ENCODE measurements at regions not wholly inside any gene's neighbourhood (a gene's known extent, or its start where the extent isn't known, plus 50 kb on each side); places are given as distances from the start of the nearest gene placed in this dataset.

DNA sequence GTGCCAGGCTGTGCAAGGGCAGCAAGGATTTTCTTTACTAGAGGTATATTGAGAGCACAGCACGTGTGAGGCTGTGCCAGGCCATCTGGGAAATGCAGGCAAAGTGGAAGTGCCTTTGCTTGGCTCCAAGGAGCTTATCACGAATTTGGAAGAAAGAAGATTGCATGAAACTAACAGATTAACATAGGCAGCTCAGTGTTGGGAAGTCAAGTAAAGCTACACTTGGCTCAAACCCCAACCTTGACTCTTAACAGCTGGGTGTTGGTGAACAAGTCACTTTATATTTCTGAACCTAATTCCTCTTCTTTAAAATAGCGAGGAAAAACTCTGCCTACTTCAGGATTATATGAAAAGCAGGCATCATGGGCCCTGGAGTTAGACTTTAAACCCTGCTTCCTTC, 105.2 kb downstream of the PLCE1 start:
- no peaks in the 10 kb centered on the region for H4K20me1 ChIP-seq (ENCODE audit: insufficient read depth, low read length)
- no peaks in the 10 kb centered on the region for H3K79me2 ChIP-seq (ENCODE audit: insufficient read depth, low read length)
- Mint-ChIP-seq H3K4me3 (no peak overlapping the region), H3K27me3 (ENCODE audit: low read depth in 3 of 3) (peaks cover 0 to 2% (median 0%) of the 10 kb centered on the region in 3 donors), H3K36me3 (no peaks in the 10 kb centered on the region), H3K27ac (no peak overlapping the region), H3K4me1 (no peaks in the 10 kb centered on the region), H3K9me3 (peaks cover 0 to 5% (median 2%) of the 10 kb centered on the region in 7 donors)
- no peaks in the 10 kb centered on the region for H3K4me1 ChIP-seq (ENCODE audit: control insufficient read depth in 1 of 2, insufficient read depth in 2 of 2, low read length in 2 of 2)
- H3K4me3 ChIP-seq (replicated peaks in 1 of 3; ENCODE audit: low read depth in 2 of 3, low read length in 3 of 3), result no peak overlapping the region
- no peak overlapping the region for H3K9ac ChIP-seq (ENCODE audit: insufficient read depth, low read length, poor library complexity, severe bottlenecking)
- no peak overlapping the region for H2AFZ ChIP-seq (ENCODE audit: insufficient read depth, low read depth, low read length, poor library complexity, severe bottlenecking)
- H3K9me3 ChIP-seq (replicated peaks in 1 of 2; ENCODE audit: control insufficient read depth in 1 of 2, insufficient read depth in 1 of 2, low read length in 2 of 2), result no peaks in the 10 kb centered on the region
- DNase-seq, result no peak
- no peak overlapping the region for H3K4me2 ChIP-seq (replicated peaks; ENCODE audit: extremely low read depth, low read length, poor library complexity, severe bottlenecking)
- H3K27me3 ChIP-seq (ENCODE audit: control insufficient read depth in 2 of 2, insufficient read depth in 2 of 2, low read length in 2 of 2), result peaks cover 0 to 2% of the 10 kb centered on the region in 2 donors
- H3K36me3 ChIP-seq (replicated peaks in 1 of 2; ENCODE audit: control insufficient read depth in 1 of 2, insufficient read depth in 2 of 2, low read length in 2 of 2), result no peaks in the 10 kb centered on the region
- intact Hi-C loops (cut with micrococcal nuclease), result no loop called here
- TF ChIP-seq, protein P1, sequence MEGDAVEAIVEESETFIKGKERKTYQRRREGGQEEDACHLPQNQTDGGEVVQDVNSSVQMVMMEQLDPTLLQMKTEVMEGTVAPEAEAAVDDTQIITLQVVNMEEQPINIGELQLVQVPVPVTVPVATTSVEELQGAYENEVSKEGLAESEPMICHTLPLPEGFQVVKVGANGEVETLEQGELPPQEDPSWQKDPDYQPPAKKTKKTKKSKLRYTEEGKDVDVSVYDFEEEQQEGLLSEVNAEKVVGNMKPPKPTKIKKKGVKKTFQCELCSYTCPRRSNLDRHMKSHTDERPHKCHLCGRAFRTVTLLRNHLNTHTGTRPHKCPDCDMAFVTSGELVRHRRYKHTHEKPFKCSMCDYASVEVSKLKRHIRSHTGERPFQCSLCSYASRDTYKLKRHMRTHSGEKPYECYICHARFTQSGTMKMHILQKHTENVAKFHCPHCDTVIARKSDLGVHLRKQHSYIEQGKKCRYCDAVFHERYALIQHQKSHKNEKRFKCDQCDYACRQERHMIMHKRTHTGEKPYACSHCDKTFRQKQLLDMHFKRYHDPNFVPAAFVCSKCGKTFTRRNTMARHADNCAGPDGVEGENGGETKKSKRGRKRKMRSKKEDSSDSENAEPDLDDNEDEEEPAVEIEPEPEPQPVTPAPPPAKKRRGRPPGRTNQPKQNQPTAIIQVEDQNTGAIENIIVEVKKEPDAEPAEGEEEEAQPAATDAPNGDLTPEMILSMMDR (IDR thresholded peaks at IDR 0.05), result no peak
- 78% methylated on average over 1 of the region's 3 CpGs for WGBS (ENCODE audit: insufficient coverage)
- H3K27ac ChIP-seq (ENCODE audit: low read depth in 1 of 2, low read length in 2 of 2), result no peak overlapping the region

DNA sequence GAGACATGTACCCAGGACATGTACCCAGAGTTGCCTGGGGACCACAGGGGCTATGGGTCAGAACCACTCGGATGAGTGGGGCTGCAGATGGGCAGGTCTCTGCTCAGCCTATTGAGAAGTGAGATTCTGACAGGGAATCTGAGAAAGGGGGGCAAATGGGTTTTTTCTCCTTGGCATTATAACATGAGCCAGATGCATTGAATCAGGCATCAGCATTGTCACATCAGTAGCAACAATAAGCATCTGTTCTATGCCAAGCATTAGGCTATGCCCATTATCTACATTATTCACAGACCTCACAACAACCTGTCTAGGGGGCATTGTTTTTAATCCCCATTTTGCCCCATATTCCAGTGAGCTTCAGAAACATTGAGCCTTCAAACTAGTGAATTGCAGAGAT, 108.2 kb downstream of the PLCE1 start:
- Mint-ChIP-seq H3K27ac (no peak overlapping the region), H3K9me3 (peaks cover 0 to 2% (median 0%) of the 10 kb centered on the region in 7 donors), H3K27me3 (ENCODE audit: low read depth in 3 of 3) (peaks cover 0 to 2% (median under 1%) of the 10 kb centered on the region in 3 donors), H3K4me3 (no peak overlapping the region), H3K4me1 (no peaks in the 10 kb centered on the region), H3K36me3 (no peaks in the 10 kb centered on the region)
- H2AFZ ChIP-seq (ENCODE audit: insufficient read depth, low read depth, low read length, poor library complexity, severe bottlenecking), result no peak overlapping the region
- no peaks in the 10 kb centered on the region for H3K36me3 ChIP-seq (replicated peaks in 1 of 2; ENCODE audit: control insufficient read depth in 1 of 2, insufficient read depth in 2 of 2, low read length in 2 of 2)
- no peaks in the 10 kb centered on the region for H3K79me2 ChIP-seq (ENCODE audit: insufficient read depth, low read length)
- no peak overlapping the region for H3K4me2 ChIP-seq (replicated peaks; ENCODE audit: extremely low read depth, low read length, poor library complexity, severe bottlenecking)
- intact Hi-C loops (cut with micrococcal nuclease), result no loop called here
- no peaks in the 10 kb centered on the region for H3K4me1 ChIP-seq (ENCODE audit: control insufficient read depth in 1 of 2, insufficient read depth in 2 of 2, low read length in 2 of 2)
- WGBS (ENCODE audit: insufficient coverage), result 78% methylated on average over 1 of the region's 1 CpG
- peaks cover 0 to 2% of the 10 kb centered on the region in 2 donors for H3K27me3 ChIP-seq (ENCODE audit: control insufficient read depth in 2 of 2, insufficient read depth in 2 of 2, low read length in 2 of 2)
- H3K27ac ChIP-seq (ENCODE audit: low read depth in 1 of 2, low read length in 2 of 2), result no peak overlapping the region
- no peak for DNase-seq
- no peaks in the 10 kb centered on the region for H4K20me1 ChIP-seq (ENCODE audit: insufficient read depth, low read length)
- H3K9me3 ChIP-seq (replicated peaks in 1 of 2; ENCODE audit: control insufficient read depth in 1 of 2, insufficient read depth in 1 of 2, low read length in 2 of 2), result no peaks in the 10 kb centered on the region
- H3K4me3 ChIP-seq (replicated peaks in 1 of 3; ENCODE audit: low read depth in 2 of 3, low read length in 3 of 3), result no peak overlapping the region
- no peak overlapping the region for H3K9ac ChIP-seq (ENCODE audit: insufficient read depth, low read length, poor library complexity, severe bottlenecking)
- TF ChIP-seq, protein P1 (IDR thresholded peaks at IDR 0.05), result no peak

Measured in CD14-positive monocyte (primary cell).